ENCODE measurements at regions not wholly inside any gene's neighbourhood (a gene's known extent, or its start where the extent isn't known, plus 50 kb on each side); places are given as distances from the start of the nearest gene placed in this dataset.

DNA sequence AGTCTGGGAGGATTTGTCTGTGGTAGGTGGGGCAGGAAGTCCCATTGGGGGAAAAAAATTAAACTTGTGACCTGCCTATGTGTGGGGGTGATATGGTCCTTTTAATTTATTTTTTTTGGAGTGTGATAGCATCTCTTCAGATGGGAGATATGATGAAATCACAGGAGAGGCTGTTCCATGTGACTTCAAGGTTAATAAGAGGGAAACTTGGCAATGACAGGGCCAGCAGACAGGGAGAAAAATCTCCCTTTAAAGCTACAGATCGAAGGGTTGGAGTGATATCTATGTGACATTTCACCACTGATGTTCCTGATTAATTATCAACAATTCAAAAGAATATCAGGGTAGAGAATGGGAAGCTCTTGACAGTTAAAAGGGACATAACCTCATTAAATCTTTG, 886.9 kb downstream of the TUSC7 start:
- Histone ChIP-seq H3K9me3 (ENCODE audit: control insufficient read depth in 2 of 3, insufficient read depth in 1 of 3, low read length in 3 of 3) (no peaks in the 10 kb centered on the region), H3K9ac (ENCODE audit: low read length in 3 of 3) (no peak overlapping the region), H3K4me1 (ENCODE audit: control insufficient read depth in 2 of 3, insufficient read depth in 2 of 3, low read depth in 1 of 3, low read length in 3 of 3) (no peaks in the 10 kb centered on the region), H3K36me3 (ENCODE audit: control insufficient read depth in 2 of 3, insufficient read depth in 3 of 3, low read length in 3 of 3) (no peaks in the 10 kb centered on the region), H3K4me3 (ENCODE audit: low read length in 3 of 3) (no peak overlapping the region), H3K27ac (ENCODE audit: low read depth in 2 of 2, low read length in 2 of 2) (no peak overlapping the region), H3K27me3 (ENCODE audit: control insufficient read depth, insufficient read depth, low read length) (no peaks in the 10 kb centered on the region)
- TF ChIP-seq, protein P1, sequence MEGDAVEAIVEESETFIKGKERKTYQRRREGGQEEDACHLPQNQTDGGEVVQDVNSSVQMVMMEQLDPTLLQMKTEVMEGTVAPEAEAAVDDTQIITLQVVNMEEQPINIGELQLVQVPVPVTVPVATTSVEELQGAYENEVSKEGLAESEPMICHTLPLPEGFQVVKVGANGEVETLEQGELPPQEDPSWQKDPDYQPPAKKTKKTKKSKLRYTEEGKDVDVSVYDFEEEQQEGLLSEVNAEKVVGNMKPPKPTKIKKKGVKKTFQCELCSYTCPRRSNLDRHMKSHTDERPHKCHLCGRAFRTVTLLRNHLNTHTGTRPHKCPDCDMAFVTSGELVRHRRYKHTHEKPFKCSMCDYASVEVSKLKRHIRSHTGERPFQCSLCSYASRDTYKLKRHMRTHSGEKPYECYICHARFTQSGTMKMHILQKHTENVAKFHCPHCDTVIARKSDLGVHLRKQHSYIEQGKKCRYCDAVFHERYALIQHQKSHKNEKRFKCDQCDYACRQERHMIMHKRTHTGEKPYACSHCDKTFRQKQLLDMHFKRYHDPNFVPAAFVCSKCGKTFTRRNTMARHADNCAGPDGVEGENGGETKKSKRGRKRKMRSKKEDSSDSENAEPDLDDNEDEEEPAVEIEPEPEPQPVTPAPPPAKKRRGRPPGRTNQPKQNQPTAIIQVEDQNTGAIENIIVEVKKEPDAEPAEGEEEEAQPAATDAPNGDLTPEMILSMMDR (IDR thresholded peaks at IDR 0.05; ENCODE audit: borderline replicate concordance, extremely low read depth, insufficient read depth), result no peak
- DNase-seq (no peak), FAIRE-seq (no peak)
- intact Hi-C loops (cut with DNase I), result no loop called here

- H3K9me3 ChIP-seq (ENCODE audit: control insufficient read depth in 2 of 3, insufficient read depth in 1 of 3, low read length in 3 of 3), result no peaks in the 10 kb centered on the region
- H3K9ac ChIP-seq (ENCODE audit: low read length in 3 of 3), result no peak overlapping the region
- H3K4me1 ChIP-seq (ENCODE audit: control insufficient read depth in 2 of 3, insufficient read depth in 2 of 3, low read depth in 1 of 3, low read length in 3 of 3), result no peaks in the 10 kb centered on the region
- intact Hi-C loops (cut with DNase I), result no loop called here
- H3K27me3 ChIP-seq (ENCODE audit: control insufficient read depth, insufficient read depth, low read length), result no peaks in the 10 kb centered on the region
- TF ChIP-seq, protein P1 (IDR thresholded peaks at IDR 0.05; ENCODE audit: borderline replicate concordance, extremely low read depth, insufficient read depth), result no peak
- DNase-seq (no peak), FAIRE-seq (no peak)
- no peaks in the 10 kb centered on the region for H3K36me3 ChIP-seq (ENCODE audit: control insufficient read depth in 2 of 3, insufficient read depth in 3 of 3, low read length in 3 of 3)
- no peak overlapping the region for H3K4me3 ChIP-seq (ENCODE audit: low read length in 3 of 3)
- H3K27ac ChIP-seq (ENCODE audit: low read depth in 2 of 2, low read length in 2 of 2), result no peak overlapping the region
These were observed 888.3 kb downstream of the TUSC7 start for GRCh38 chr3:117597865-117598264.

DNA sequence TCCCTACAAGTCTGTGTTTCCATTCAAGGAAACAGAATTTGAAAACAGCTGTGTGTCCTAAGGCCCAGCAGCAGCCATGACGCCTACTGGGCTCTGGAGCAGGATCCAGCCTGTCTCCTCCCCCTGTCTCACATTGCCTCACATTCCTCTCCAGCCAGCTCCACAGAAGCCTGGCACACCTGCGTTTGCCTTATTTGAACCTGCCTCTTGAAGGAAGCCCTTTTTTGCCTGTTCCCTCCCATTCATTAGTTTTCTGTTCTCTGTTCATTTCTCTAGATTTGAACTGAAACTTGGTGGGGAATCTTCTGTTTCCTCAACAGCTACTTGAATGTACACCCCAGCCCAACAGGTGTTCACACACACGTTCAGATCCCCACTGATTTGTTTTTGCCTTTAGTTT, 890.5 kb downstream of the TUSC7 start:
- H3K9ac ChIP-seq (ENCODE audit: low read length in 3 of 3), result no peak overlapping the region
- FAIRE-seq (no peak), DNase-seq (no peak)
- no peaks in the 10 kb centered on the region for H3K4me1 ChIP-seq (ENCODE audit: control insufficient read depth in 2 of 3, insufficient read depth in 2 of 3, low read depth in 1 of 3, low read length in 3 of 3)
- no peak overlapping the region for H3K27ac ChIP-seq (ENCODE audit: low read depth in 2 of 2, low read length in 2 of 2)
- intact Hi-C loops (cut with DNase I), result no loop called here
- H3K4me3 ChIP-seq (ENCODE audit: low read length in 3 of 3), result no peak overlapping the region
- no peaks in the 10 kb centered on the region for H3K27me3 ChIP-seq (ENCODE audit: control insufficient read depth, insufficient read depth, low read length)
- H3K9me3 ChIP-seq (ENCODE audit: control insufficient read depth in 2 of 3, insufficient read depth in 1 of 3, low read length in 3 of 3), result no peaks in the 10 kb centered on the region
- TF ChIP-seq, protein P1 (IDR thresholded peaks at IDR 0.05; ENCODE audit: borderline replicate concordance, extremely low read depth, insufficient read depth), result no peak
- no peaks in the 10 kb centered on the region for H3K36me3 ChIP-seq (ENCODE audit: control insufficient read depth in 2 of 3, insufficient read depth in 3 of 3, low read length in 3 of 3)

GRCh38 chr3:117600666-117601065, 891.1 kb downstream of the TUSC7 start:
- Histone ChIP-seq H3K4me1 (ENCODE audit: control insufficient read depth in 2 of 3, insufficient read depth in 2 of 3, low read depth in 1 of 3, low read length in 3 of 3) (no peaks in the 10 kb centered on the region), H3K4me3 (ENCODE audit: low read length in 3 of 3) (no peak overlapping the region), H3K9ac (ENCODE audit: low read length in 3 of 3) (no peak overlapping the region), H3K9me3 (ENCODE audit: control insufficient read depth in 2 of 3, insufficient read depth in 1 of 3, low read length in 3 of 3) (no peaks in the 10 kb centered on the region), H3K27ac (ENCODE audit: low read depth in 2 of 2, low read length in 2 of 2) (no peak overlapping the region), H3K36me3 (ENCODE audit: control insufficient read depth in 2 of 3, insufficient read depth in 3 of 3, low read length in 3 of 3) (no peaks in the 10 kb centered on the region), H3K27me3 (ENCODE audit: control insufficient read depth, insufficient read depth, low read length) (no peaks in the 10 kb centered on the region)
- FAIRE-seq (no peak), DNase-seq (no peak)
- TF ChIP-seq, protein P1 (IDR thresholded peaks at IDR 0.05; ENCODE audit: borderline replicate concordance, extremely low read depth, insufficient read depth), result no peak
- intact Hi-C loops (cut with DNase I), result no loop called here

Measured in kidney (tissue), 13 donors.